Subcutaneous abdominal adipose tissue (tissue), 5 donors: ENCODE measurements at regions not wholly inside any gene's neighbourhood (a gene's known extent, or its start where the extent isn't known, plus 50 kb on each side); places are given as distances from the start of the nearest gene placed in this dataset.
"Not testable (repeated sequence)": the region's sequence is repeated elsewhere in the genome, so short reads cannot be mapped to it uniquely, and the experiment has no call there.

Experiments
- H3K27ac ChIP-seq: one replicate; pipeline ENCODE4 v1.7.0; 2013; ENCODE audit warnings: low read depth, mild to moderate bottlenecking, inconsistent platforms, low read length, moderate library complexity
- H3K27me3 ChIP-seq, 5 donors: one replicate each; pipeline ENCODE4 v1.7.0; 2013; ENCODE audit warnings: low read length in 5 of 5, inconsistent platforms in 1 of 5; ENCODE audit not compliant: control insufficient read depth in 5 of 5, insufficient read depth in 4 of 5
- H3K36me3 ChIP-seq, 5 donors: one replicate each; pipeline ENCODE4 v1.7.0; 2013; ENCODE audit warnings: low read length in 5 of 5; ENCODE audit not compliant: control insufficient read depth in 5 of 5, insufficient read depth in 5 of 5
- H3K4me1 ChIP-seq, 5 donors: one replicate each; pipeline ENCODE4 v1.7.0; 2013; ENCODE audit warnings: low read length in 5 of 5, mild to moderate bottlenecking in 3 of 5, moderate library complexity in 1 of 5; ENCODE audit not compliant: control insufficient read depth in 5 of 5, insufficient read depth in 5 of 5
- H3K4me3 ChIP-seq, 5 donors: one replicate each; pipeline ENCODE4 v1.7.0; 2013; ENCODE audit warnings: low read length in 5 of 5, low read depth in 1 of 5
- H3K9ac ChIP-seq, 5 donors: one replicate each; pipeline ENCODE4 v1.7.0; 2013; ENCODE audit warnings: low read length in 5 of 5, mild to moderate bottlenecking in 4 of 5, moderate library complexity in 3 of 5
- H3K9me3 ChIP-seq, 5 donors: one replicate each; pipeline ENCODE4 v1.7.0; 2013; ENCODE audit warnings: low read length in 5 of 5; ENCODE audit not compliant: control insufficient read depth in 5 of 5
- donor health status: healthy.
- donor health status: healthy.
- donor health status: healthy.
- donor health status: healthy.
- donor health status: healthy.

GRCh38 chr9:120323125-120323524 is 256.8 kb downstream of the CDK5RAP2 start:
- no peaks in the 10 kb centered on the region for H3K4me1 ChIP-seq
- no peak overlapping the region for H3K9ac ChIP-seq
- H3K4me3 ChIP-seq: no peak overlapping the region
- no peaks in the 10 kb centered on the region for H3K36me3 ChIP-seq
- no peaks in the 10 kb centered on the region for H3K9me3 ChIP-seq
- H3K27ac ChIP-seq: no peak overlapping the region
- H3K27me3 ChIP-seq: peaks cover 0 to 3% (median 0%) of the 10 kb centered on the region in 5 donors

DNA sequence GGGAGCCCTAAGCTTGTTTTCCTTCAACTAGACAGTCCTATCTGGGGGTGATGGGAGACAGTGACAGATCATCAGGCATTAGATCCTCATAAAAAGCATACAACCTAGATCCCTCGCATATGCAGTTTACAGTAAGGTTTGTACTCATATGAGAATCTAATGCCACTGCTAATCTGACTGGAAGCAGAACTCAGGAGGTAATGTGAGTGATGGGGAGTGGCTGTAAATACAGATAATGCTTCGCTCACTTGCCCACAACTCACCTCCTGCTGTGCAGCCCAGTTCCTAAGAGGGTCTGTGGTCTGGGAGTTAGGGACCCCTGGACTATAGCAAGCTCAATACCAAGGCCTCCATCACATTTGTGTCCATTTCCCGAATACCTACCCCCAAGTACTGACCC is 260.5 kb downstream of the CDK5RAP2 start:
- Histone ChIP-seq H3K27me3 (no peaks in the 10 kb centered on the region), H3K36me3 (no peaks in the 10 kb centered on the region), H3K4me3 (no peak overlapping the region), H3K27ac (no peak overlapping the region), H3K9me3 (peaks cover 0 to 6% (median 1%) of the 10 kb centered on the region in 5 donors), H3K4me1 (no peaks in the 10 kb centered on the region), H3K9ac (no peak overlapping the region)

- Histone ChIP-seq H3K27ac (no peak overlapping the region), H3K4me3 (no peak overlapping the region), H3K9me3 (peaks cover 3 to 12% (median 6%) of the 10 kb centered on the region in 5 donors), H3K9ac (no peak overlapping the region), H3K4me1 (no peaks in the 10 kb centered on the region), H3K27me3 (no peaks in the 10 kb centered on the region), H3K36me3 (no peaks in the 10 kb centered on the region)
Observed at GRCh38 chr9:120315154-120315553, 264.8 kb downstream of the CDK5RAP2 start.

DNA sequence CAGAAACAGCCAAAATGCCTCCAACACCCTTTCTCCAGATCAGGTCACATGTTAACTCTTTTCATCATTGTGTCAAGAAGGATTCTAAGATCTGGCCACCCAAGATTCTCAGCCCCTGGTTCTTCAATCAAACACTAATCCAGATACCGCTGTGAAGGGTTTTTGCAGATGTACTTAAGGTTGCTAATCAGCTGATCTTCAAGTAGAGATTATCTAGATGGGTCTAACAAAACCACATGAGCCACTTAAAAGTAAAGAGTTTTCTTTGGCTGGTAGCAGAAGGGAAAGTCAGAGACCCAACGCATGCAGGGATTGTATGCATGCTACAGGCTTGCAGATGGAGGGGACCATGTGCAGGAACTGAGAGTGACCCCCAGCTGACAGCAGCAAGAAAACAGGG is 267.9 kb downstream of the CDK5RAP2 start:
- Histone ChIP-seq H3K27me3 (no peaks in the 10 kb centered on the region), H3K9me3 (peaks cover 3 to 12% (median 6%) of the 10 kb centered on the region in 5 donors), H3K36me3 (no peaks in the 10 kb centered on the region), H3K4me1 (no peaks in the 10 kb centered on the region), H3K4me3 (no peak overlapping the region), H3K9ac (no peak overlapping the region), H3K27ac (no peak overlapping the region)

DNA sequence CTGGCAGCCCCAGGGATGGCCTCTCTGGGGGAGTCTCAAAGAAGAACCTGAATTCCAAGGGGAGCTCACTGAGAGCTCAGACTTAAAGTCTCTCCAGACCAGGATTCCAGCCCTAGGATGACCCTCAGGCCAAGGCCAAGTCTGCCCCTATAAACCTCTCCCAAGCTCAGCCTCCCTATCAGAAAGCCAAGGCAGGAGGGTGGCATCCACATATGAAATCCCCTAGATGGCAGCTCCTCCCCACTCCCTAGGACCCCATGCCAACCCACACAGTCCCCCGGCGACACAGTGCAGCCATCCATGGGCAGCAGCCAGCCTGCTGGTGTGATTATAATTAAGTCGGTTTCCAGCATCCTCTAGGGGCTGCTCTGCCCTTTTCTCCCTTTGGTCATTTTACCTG is 269.9 kb downstream of the CDK5RAP2 start:
- no peak overlapping the region for H3K4me3 ChIP-seq
- peaks cover 3 to 12% (median 4%) of the 10 kb centered on the region in 5 donors for H3K9me3 ChIP-seq

DNA sequence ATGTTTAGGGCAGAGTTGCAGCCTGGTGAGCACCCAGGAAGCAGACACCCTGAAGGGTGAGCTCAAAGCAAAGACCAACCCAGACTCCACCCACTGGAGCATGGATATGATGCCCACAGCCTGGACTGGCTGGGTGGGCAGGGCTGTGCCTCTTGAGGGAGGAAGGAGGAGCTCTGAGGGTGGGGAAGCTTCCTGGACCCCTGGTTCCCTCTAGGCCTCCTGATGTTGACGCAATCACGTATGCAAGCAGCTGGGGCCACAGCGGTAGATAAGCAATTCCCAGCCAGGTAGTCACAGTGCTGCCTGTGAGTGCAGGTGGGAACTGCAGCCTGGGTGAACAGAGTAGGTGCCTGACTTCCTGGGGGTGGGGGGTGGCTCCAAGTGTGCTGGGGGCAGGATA is 271.5 kb downstream of the CDK5RAP2 start:
- H3K4me1 ChIP-seq: no peaks in the 10 kb centered on the region
- peaks cover 0 to 2% (median 0%) of the 10 kb centered on the region in 5 donors for H3K9me3 ChIP-seq
- H3K27ac ChIP-seq: no peak overlapping the region
- no peak overlapping the region for H3K9ac ChIP-seq
- H3K36me3 ChIP-seq: no peaks in the 10 kb centered on the region
- H3K4me3 ChIP-seq: no peak overlapping the region
- H3K27me3 ChIP-seq: peaks cover 0 to 3% (median 0%) of the 10 kb centered on the region in 5 donors

More for the DNA sequence above, 269.9 kb downstream of the CDK5RAP2 start:
- Histone ChIP-seq H3K27ac (no peak overlapping the region), H3K4me1 (no peaks in the 10 kb centered on the region), H3K36me3 (no peaks in the 10 kb centered on the region), H3K27me3 (peaks cover 0 to 3% (median 0%) of the 10 kb centered on the region in 5 donors), H3K9ac (no peak overlapping the region)

- Histone ChIP-seq H3K4me3 (no peak overlapping the region), H3K9ac (no peak overlapping the region), H3K4me1 (no peaks in the 10 kb centered on the region), H3K9me3 (no peaks in the 10 kb centered on the region), H3K36me3 (no peaks in the 10 kb centered on the region), H3K27me3 (peaks cover 0 to 3% (median 0%) of the 10 kb centered on the region in 5 donors), H3K27ac (no peak overlapping the region)
Observed at GRCh38 chr9:120307599-120307998, 272.4 kb downstream of the CDK5RAP2 start.

GRCh38 chr9:120306561-120306960 is 273.4 kb downstream of the CDK5RAP2 start:
- H3K4me1 ChIP-seq: no peaks in the 10 kb centered on the region
- no peak overlapping the region for H3K4me3 ChIP-seq
- no peaks in the 10 kb centered on the region for H3K36me3 ChIP-seq
- H3K27ac ChIP-seq: no peak overlapping the region
- H3K27me3 ChIP-seq: peaks cover 0 to 3% (median 0%) of the 10 kb centered on the region in 5 donors
- no peaks in the 10 kb centered on the region for H3K9me3 ChIP-seq
- H3K9ac ChIP-seq: no peak overlapping the region

DNA sequence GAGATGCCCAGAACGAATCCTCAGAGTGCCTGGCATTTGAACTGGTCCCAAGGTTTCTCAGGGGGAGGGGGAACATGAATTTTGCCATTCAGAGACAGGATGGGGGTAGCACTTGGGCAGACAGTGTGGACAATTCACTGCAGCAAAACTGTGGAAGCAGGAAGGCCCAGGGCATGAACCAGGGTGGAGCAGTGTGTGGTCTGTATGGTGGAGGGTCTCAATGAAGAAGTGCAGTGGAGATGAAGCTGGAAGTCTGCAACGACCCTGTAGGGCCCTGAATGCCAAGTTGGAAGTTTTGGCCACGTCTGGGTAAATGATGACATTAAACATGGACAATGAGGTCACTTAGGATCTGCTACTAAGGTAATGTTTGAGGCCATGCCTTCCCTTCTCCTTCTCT is 273.9 kb downstream of the CDK5RAP2 start:
- H3K36me3 ChIP-seq: no peaks in the 10 kb centered on the region
- H3K27me3 ChIP-seq: peaks cover 0 to 3% (median 0%) of the 10 kb centered on the region in 5 donors
- no peak overlapping the region for H3K27ac ChIP-seq
- H3K4me1 ChIP-seq: no peaks in the 10 kb centered on the region
- no peak overlapping the region for H3K4me3 ChIP-seq
- H3K9ac ChIP-seq: no peak overlapping the region
- H3K9me3 ChIP-seq: no peaks in the 10 kb centered on the region

GRCh38 chr9:120304896-120305295 is 275.1 kb downstream of the CDK5RAP2 start:
- not testable (repeated sequence) for H3K4me3 ChIP-seq, H3K9me3 ChIP-seq, H3K4me1 ChIP-seq, H3K36me3 ChIP-seq, H3K9ac ChIP-seq, H3K27ac ChIP-seq, H3K27me3 ChIP-seq

DNA sequence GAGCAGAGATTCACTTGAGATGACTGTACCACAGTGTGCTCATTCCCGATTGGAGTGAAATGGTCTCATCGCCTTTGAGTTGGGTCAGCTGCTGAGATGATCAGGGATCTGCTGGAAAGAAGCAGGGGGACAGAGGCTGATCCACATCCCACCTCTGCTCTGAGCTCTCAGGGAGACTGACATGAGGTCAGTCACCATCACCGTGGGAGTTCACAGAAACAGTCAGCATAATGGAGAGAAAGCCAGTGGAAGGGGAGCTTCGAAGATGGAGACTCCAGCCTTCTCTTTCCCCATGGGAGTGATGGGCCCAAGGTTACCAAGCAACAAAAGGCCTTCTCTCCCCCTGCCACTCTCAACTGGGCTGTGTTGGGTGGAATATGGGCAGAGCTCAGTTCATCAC is 276.4 kb downstream of the CDK5RAP2 start:
- no peaks in the 10 kb centered on the region for H3K36me3 ChIP-seq

More for the DNA sequence above, 276.4 kb downstream of the CDK5RAP2 start:
- Histone ChIP-seq H3K4me3 (no peak overlapping the region), H3K27me3 (peaks cover 0 to 3% (median 0%) of the 10 kb centered on the region in 5 donors), H3K9ac (no peak overlapping the region), H3K4me1 (no peaks in the 10 kb centered on the region), H3K9me3 (no peaks in the 10 kb centered on the region), H3K27ac (no peak overlapping the region)
